GM12891 (cell line): ENCODE measurements at regions not wholly inside any gene's neighbourhood (a gene's known extent, or its start where the extent isn't known, plus 50 kb on each side); places are given as distances from the start of the nearest gene placed in this dataset.

ENCODE experiments used
- POLR2A ChIP-seq: IDR thresholded peaks from 2 replicates; pipeline ENCODE4 v1.6.1; 2011; ENCODE audit warnings: low read depth, low read length, control low read depth
- POLR2AphosphoS5 ChIP-seq: IDR thresholded peaks from 2 replicates; pipeline ENCODE4 v1.6.1; 2011; ENCODE audit warnings: low read depth, low read length, control low read depth
- SPI1 ChIP-seq: IDR thresholded peaks from 2 replicates; pipeline ENCODE4 v1.6.1; 2011; ENCODE audit warnings: low read depth, low read length, control low read depth
- TAF1 ChIP-seq: IDR thresholded peaks from 2 replicates; pipeline ENCODE4 v1.6.1; 2011; ENCODE audit warnings: low read depth, low read length, control low read depth

- TF ChIP-seq SPI1 (no peak), POLR2A (no peak), POLR2AphosphoS5 (no peak), TAF1 (no peak)
Measured at GRCh38 chr3:5058471-5058951, 63.6 kb upstream of the ARL8B start.
